PC-9 (cell line): ENCODE measurements at regions not wholly inside any gene's neighbourhood (a gene's known extent, or its start where the extent isn't known, plus 50 kb on each side); places are given as distances from the start of the nearest gene placed in this dataset.

ENCODE experiments used
- EZH2 ChIP-seq: fragments of 200-600 bp; sonication (generic); IDR thresholded peaks from 2 replicates; pipeline ENCODE4 v1.8.0; 2017; ENCODE audit warnings: antibody characterized with exemption, low read depth
- TF ChIP-seq, protein P1 (sequence below): fragments of 200-600 bp; sonication (generic); conservative IDR thresholded peaks from 2 replicates; pipeline ENCODE4 v1.6.1; 2017; ENCODE audit warnings: mixed run types, antibody characterized with exemption, mild to moderate bottlenecking, moderate library complexity

DNA sequence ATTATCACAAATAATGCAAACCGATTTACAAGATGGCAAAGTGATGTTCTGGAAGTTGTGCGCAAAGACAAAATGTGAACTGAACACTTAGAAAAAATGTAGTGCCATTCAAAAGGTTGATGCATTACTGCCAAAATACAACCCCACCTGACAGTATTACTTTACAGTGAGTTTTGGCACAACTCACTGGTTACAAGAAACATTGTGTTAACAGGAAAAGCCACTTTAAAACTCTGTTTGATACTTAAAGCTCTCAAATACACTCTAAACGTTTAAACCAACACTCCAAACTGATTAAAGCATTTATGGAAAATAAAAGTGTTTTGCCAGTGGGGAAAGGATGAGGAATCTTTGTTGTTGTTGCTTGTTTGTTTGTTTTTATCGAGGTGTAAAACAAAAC, 173.4 kb upstream of the SATB2 start:
- TF ChIP-seq, protein P1, sequence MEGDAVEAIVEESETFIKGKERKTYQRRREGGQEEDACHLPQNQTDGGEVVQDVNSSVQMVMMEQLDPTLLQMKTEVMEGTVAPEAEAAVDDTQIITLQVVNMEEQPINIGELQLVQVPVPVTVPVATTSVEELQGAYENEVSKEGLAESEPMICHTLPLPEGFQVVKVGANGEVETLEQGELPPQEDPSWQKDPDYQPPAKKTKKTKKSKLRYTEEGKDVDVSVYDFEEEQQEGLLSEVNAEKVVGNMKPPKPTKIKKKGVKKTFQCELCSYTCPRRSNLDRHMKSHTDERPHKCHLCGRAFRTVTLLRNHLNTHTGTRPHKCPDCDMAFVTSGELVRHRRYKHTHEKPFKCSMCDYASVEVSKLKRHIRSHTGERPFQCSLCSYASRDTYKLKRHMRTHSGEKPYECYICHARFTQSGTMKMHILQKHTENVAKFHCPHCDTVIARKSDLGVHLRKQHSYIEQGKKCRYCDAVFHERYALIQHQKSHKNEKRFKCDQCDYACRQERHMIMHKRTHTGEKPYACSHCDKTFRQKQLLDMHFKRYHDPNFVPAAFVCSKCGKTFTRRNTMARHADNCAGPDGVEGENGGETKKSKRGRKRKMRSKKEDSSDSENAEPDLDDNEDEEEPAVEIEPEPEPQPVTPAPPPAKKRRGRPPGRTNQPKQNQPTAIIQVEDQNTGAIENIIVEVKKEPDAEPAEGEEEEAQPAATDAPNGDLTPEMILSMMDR = no peak
- no peak for TF ChIP-seq EZH2
